Sigmoid colon (tissue), 6 donors: ENCODE measurements at regions not wholly inside any gene's neighbourhood (a gene's known extent, or its start where the extent isn't known, plus 50 kb on each side); places are given as distances from the start of the nearest gene placed in this dataset.

Source experiments
- DNase-seq: peaks from one replicate; pipeline ENCODE4 v3.0.0-alpha.2; 2019
- H3K27ac ChIP-seq, 4 donors: fragments of 200-600 bp; sonication (generic); one replicate each; pipeline ENCODE4 v1.5.1; 2016 to 2019; ENCODE audit warnings: mild to moderate bottlenecking in 1 of 4
- H3K27me3 ChIP-seq, 3 donors: fragments of 200-600 bp; sonication (generic); one replicate each; pipeline ENCODE4 v1.5.1; 2019; ENCODE audit warnings: mild to moderate bottlenecking in 1 of 3
- H3K36me3 ChIP-seq, 4 donors: fragments of 200-600 bp; sonication (generic); one replicate each; pipeline ENCODE4 v1.5.1; 2016 to 2019
- H3K4me1 ChIP-seq, 4 donors: fragments of 200-600 bp; sonication (generic); one replicate each; pipeline ENCODE4 v1.5.1; 2017 to 2019
- H3K4me3 ChIP-seq, 4 donors: fragments of 200-600 bp; sonication (generic); one replicate each; pipeline ENCODE4 v1.5.1; 2017 to 2019; ENCODE audit warnings: mild to moderate bottlenecking in 2 of 4, moderate library complexity in 1 of 4
- H3K9me3 ChIP-seq, 4 donors: fragments of 200-600 bp in 3 of 4; sonication (generic) in 3 of 4; one replicate each; pipeline versions ENCODE4 v1.5.1 to v1.6.1; 2013 to 2019
- EP300 ChIP-seq, 4 donors: sonication (generic); formaldehyde crosslinking; IDR thresholded peaks; one replicate each; pipeline ENCODE4 v1.6.1; 2017; ENCODE audit warnings: antibody characterized with exemption in 4 of 4
- POLR2A ChIP-seq, 2 donors: fragments of 450-650 bp; IDR thresholded peaks; one replicate each; pipeline ENCODE4 v1.6.1; 2016; ENCODE audit warnings: antibody characterized with exemption in 2 of 2, mild to moderate bottlenecking in 2 of 2, moderate library complexity in 2 of 2
- POLR2AphosphoS5 ChIP-seq, 4 donors: sonication (generic); formaldehyde crosslinking; IDR thresholded peaks; one replicate each; pipeline ENCODE4 v1.6.1; 2017; ENCODE audit warnings: antibody characterized with exemption in 4 of 4
- WGBS, 2 donors: extraction: QIAGEN DNeasy Blood & Tissue Kit; methylation state at CpG; one replicate each; pipeline ENCODE4 v1.1.7; 2013; 5-methylcytosine and 5-hydroxymethylcytosine counted together
- intact Hi-C: fragments of 100-400 bp; cut with DNase I; formaldehyde crosslinking; loops from one replicate; pipeline ENCODE4 v1.15.1; 2023
- TF ChIP-seq, protein P1 (sequence below), 4 experiments: fragments of 450-650 bp in 3 of 4; fragments of 200-600 bp in 1 of 4; IDR thresholded peaks; one replicate each; pipeline ENCODE4 v1.5.1; 2016 to 2019; ENCODE audit warnings: antibody characterized with exemption in 4 of 4, mild to moderate bottlenecking in 3 of 4, moderate library complexity in 2 of 4
- donor health status: healthy with polysubstance abuse.
- donor health status: healthy.

DNA sequence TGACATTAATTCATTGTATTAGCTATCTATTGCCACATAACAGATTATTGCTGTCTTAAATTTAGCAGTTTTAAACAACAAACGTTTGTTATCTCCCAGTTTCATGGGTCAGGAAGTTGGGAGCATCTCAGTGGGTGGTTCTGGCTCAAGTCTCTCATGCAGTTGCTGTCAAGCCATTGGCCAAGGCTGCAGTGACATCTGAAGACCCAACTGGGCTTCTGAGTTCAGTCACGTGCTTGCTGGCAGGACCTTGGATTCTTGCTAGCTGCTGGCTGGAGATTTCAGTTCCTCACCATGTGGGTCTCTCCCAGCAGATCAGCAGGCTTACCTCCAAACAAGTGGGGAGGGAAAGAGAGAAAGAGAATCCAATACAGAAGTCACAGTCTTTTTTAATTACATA lies 152.6 kb upstream of the EXOC2 start:
- WGBS, 2 donors = 50 to 52% methylated on average over 2 of the region's 2 CpGs
- TF ChIP-seq EP300 (IDR thresholded peaks at IDR 0.05) (no peak), POLR2A (IDR thresholded peaks at IDR 0.05) (no peak), POLR2AphosphoS5 (IDR thresholded peaks at IDR 0.05) (no peak)
- TF ChIP-seq, protein P1, sequence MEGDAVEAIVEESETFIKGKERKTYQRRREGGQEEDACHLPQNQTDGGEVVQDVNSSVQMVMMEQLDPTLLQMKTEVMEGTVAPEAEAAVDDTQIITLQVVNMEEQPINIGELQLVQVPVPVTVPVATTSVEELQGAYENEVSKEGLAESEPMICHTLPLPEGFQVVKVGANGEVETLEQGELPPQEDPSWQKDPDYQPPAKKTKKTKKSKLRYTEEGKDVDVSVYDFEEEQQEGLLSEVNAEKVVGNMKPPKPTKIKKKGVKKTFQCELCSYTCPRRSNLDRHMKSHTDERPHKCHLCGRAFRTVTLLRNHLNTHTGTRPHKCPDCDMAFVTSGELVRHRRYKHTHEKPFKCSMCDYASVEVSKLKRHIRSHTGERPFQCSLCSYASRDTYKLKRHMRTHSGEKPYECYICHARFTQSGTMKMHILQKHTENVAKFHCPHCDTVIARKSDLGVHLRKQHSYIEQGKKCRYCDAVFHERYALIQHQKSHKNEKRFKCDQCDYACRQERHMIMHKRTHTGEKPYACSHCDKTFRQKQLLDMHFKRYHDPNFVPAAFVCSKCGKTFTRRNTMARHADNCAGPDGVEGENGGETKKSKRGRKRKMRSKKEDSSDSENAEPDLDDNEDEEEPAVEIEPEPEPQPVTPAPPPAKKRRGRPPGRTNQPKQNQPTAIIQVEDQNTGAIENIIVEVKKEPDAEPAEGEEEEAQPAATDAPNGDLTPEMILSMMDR (IDR thresholded peaks at IDR 0.05) = no peak

DNA sequence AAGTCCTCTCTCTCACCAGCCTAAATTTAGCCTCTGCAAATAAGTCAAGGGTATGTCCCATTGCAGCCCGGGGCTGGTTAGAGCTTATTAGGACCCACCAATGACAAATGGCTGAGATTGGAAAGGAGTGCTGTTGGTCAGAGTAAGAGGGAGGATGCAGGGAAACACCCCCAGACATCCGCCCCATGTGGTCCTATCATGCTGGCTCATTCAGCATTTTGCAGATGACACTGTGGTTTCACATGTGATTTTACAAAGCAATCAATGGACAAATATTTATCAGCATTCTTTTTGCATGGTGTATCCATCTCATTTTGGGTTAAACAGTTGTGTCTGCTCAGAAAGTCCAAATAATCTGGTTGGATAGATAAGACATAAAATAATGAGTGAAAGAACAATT lies 152.2 kb upstream of the EXOC2 start:
- no peaks in the 10 kb centered on the region for H3K36me3 ChIP-seq
- H3K27me3 ChIP-seq = no peaks in the 10 kb centered on the region
- no peaks in the 10 kb centered on the region for H3K4me1 ChIP-seq
- no peak overlapping the region for H3K27ac ChIP-seq
- 82 to 89% methylated on average over 2 of the region's 2 CpGs for WGBS, 2 donors
- intact Hi-C loops = no loop called here
- TF ChIP-seq POLR2A (IDR thresholded peaks at IDR 0.05) (no peak), POLR2AphosphoS5 (IDR thresholded peaks at IDR 0.05) (no peak), EP300 (IDR thresholded peaks at IDR 0.05) (no peak)
- TF ChIP-seq, protein P1 (IDR thresholded peaks at IDR 0.05) = no peak
- H3K9me3 ChIP-seq = peaks cover 0 to 2% (median 0%) of the 10 kb centered on the region in 4 donors
- DNase-seq = no peak
- no peak overlapping the region for H3K4me3 ChIP-seq

More for the DNA sequence above, 152.6 kb upstream of the EXOC2 start:
- intact Hi-C loops = no loop called here
- Histone ChIP-seq H3K4me3 (no peak overlapping the region), H3K36me3 (no peaks in the 10 kb centered on the region), H3K4me1 (no peaks in the 10 kb centered on the region), H3K27ac (no peak overlapping the region), H3K27me3 (no peaks in the 10 kb centered on the region), H3K9me3 (peaks cover 0 to 2% (median 0%) of the 10 kb centered on the region in 4 donors)
- no peak for DNase-seq

DNA sequence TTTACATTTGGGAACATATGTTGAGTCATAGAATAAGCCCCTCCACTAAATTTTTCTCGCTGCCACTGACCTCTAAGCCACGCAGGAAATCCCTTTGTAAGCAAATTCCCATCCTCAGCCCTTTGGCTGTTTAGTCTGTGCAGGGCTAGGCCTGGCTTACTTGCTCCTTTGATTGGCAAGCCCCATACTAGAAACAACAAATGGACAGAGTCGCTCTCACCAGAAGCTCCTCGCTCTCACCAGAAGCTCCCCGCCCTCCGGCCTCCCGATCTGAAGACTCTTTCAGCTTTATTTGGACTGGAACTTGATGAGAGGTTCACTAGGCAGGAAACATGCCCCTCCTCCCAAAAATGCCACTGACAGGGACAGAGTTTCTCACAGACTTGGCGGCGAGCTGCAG lies 149.2 kb upstream of the EXOC2 start:
- Histone ChIP-seq H3K4me1 (no peaks in the 10 kb centered on the region), H3K27me3 (no peaks in the 10 kb centered on the region), H3K27ac (no peak overlapping the region), H3K4me3 (no peak overlapping the region), H3K36me3 (no peaks in the 10 kb centered on the region), H3K9me3 (peaks cover 0 to 2% (median 0%) of the 10 kb centered on the region in 4 donors)
- WGBS, 2 donors = 54 to 81% methylated on average over 9 of the region's 9 CpGs
- TF ChIP-seq EP300 (IDR thresholded peaks at IDR 0.05) = no peak
- TF ChIP-seq POLR2A (IDR thresholded peaks at IDR 0.05) = no peak
- TF ChIP-seq POLR2AphosphoS5 (IDR thresholded peaks at IDR 0.05) = no peak
- TF ChIP-seq, protein P1 (IDR thresholded peaks at IDR 0.05) = no peak
- DNase-seq = no peak
- intact Hi-C loops = no loop called here

DNA sequence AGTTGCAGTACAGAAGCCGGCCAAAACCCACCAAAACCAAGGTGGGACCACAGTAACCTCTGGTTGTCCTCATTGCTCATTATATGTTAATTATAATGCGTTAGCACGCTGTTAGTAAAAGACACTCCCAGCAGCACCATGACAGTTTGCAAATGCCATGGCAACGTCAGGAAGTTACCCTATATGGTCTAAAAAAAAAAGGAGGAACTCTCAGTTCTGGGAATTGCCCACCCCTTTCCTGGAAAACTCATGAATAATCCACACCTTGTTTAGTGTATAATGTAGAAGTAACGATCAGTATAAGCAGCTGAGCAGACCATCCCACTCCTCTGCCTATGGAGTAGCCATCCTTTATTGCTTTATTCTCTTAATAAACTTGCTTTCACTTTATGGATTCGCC lies 148.6 kb upstream of the EXOC2 start:
- H3K4me3 ChIP-seq = no peak overlapping the region
- TF ChIP-seq, protein P1 (IDR thresholded peaks at IDR 0.05) = no peak
- no peak for TF ChIP-seq POLR2A (IDR thresholded peaks at IDR 0.05)
- no peak for TF ChIP-seq POLR2AphosphoS5 (IDR thresholded peaks at IDR 0.05)
- TF ChIP-seq EP300 (IDR thresholded peaks at IDR 0.05) = no peak
- no peaks in the 10 kb centered on the region for H3K27me3 ChIP-seq
- H3K9me3 ChIP-seq = peaks cover 0 to 2% (median 0%) of the 10 kb centered on the region in 4 donors
- no peaks in the 10 kb centered on the region for H3K4me1 ChIP-seq
- 78 to 79% methylated on average over 6 of the region's 6 CpGs for WGBS, 2 donors
- H3K27ac ChIP-seq = no peak overlapping the region
- intact Hi-C loops = no loop called here
- H3K36me3 ChIP-seq = no peaks in the 10 kb centered on the region
- no peak for DNase-seq

DNA sequence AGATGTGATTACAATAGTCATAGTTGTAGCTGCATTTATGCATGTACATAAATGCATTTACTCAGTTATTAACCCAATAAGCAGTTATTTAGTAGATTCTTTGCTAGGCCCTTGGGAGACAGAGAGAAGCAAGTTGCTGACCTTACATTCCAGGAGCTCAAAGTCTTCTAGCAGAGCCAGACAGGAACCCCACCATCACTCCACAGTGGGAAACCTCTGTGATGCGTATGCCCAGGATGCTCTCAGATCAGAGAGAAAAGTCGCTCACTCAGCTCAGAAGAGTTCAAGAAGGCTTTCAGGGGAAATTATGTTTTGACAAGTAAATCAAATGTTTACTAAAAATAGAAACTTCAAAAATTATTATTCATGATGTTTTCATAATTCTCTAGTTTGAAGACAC lies 146.3 kb upstream of the EXOC2 start:
- Histone ChIP-seq H3K4me1 (peaks cover 0 to 7% (median 3%) of the 10 kb centered on the region in 4 donors), H3K36me3 (no peaks in the 10 kb centered on the region), H3K9me3 (peaks cover 0 to 2% (median 0%) of the 10 kb centered on the region in 4 donors), H3K4me3 (no peak overlapping the region), H3K27ac (no peak overlapping the region), H3K27me3 (no peaks in the 10 kb centered on the region)
- 92 to 93% methylated on average over 2 of the region's 2 CpGs for WGBS, 2 donors
- no peak for DNase-seq
- intact Hi-C loops = no loop called here
- TF ChIP-seq, protein P1 (IDR thresholded peaks at IDR 0.05) = no peak
- TF ChIP-seq EP300 (IDR thresholded peaks at IDR 0.05) (no peak), POLR2AphosphoS5 (IDR thresholded peaks at IDR 0.05) (no peak), POLR2A (IDR thresholded peaks at IDR 0.05) (no peak)
